HCT116 (cell line): ENCODE measurements at regions not wholly inside any gene's neighbourhood (a gene's known extent, or its start where the extent isn't known, plus 50 kb on each side); places are given as distances from the start of the nearest gene placed in this dataset.

Experiments used
- ATAC-seq: fragments of 200-7000 bp; cut with Tn5 transposase; 2 replicates; pipeline ENCODE4 v1.9.1; 2020; ENCODE audit warnings: mild to moderate bottlenecking, moderate library complexity
- BruUV-seq: library from RNA; stranded (reverse); fragments of 400-500 nt; replicated peaks from 2 replicates; lab custom pipeline; 2021; lab: Mats Ljungman, UMichigan
- CTCF ChIA-PET: fragments of 300-600 bp; sonication (Branson Sonifier 250); formaldehyde crosslinking; loops from one replicate; lab custom pipeline; 2021; ENCODE audit warnings: antibody characterized with exemption; lab: Charles Lee
- POLR2A ChIA-PET: fragments of 300-600, 350-600 bp; sonication (Branson Sonifier 250); formaldehyde crosslinking; loops from one replicate; lab custom pipeline; 2021; ENCODE audit warnings: antibody characterized with exemption; lab: Charles Lee
- RAD21 ChIA-PET, 2 experiments: fragments of 300-600 bp; sonication (Branson Sonifier 250); formaldehyde crosslinking; loops; one replicate each; lab custom pipeline; 2023; ENCODE audit warnings: low total read pairs in 2 of 2; ENCODE audit not compliant: uncharacterized antibody in 2 of 2, unreplicated experiment in 2 of 2, low non-redundant PET in 1 of 2; lab: Charles Lee
- DNase-seq: peaks from one replicate; pipeline ENCODE4 v3.0.0-alpha.2; 2010; ENCODE audit warnings: low read depth, low spot score
- H2AFZ ChIP-seq: fragments of 200-600 bp; shearing (Covaris generic), sonication (generic); 2 replicates; pipeline ENCODE4 v1.6.1; 2017; ENCODE audit warnings: low read depth, mixed run types, mixed read lengths, antibody characterized with exemption, low read length; ENCODE audit not compliant: poor library complexity, severe bottlenecking
- H3K27ac ChIP-seq: 2 replicates; pipeline ENCODE4 v1.5.1; 2012; ENCODE audit warnings: low read depth, low read length
- H3K27me3 ChIP-seq: fragments of 200-600 bp; sonication (generic); 2 replicates; pipeline ENCODE4 v1.6.1; 2016; ENCODE audit warnings: mixed run types, low read length, mixed read lengths; ENCODE audit not compliant: insufficient read depth
- H3K36me3 ChIP-seq, 2 experiments: fragments of 200-500 bp in 1 of 2; fragments of 200-600 bp in 1 of 2; sonication (Bioruptor generic) in 1 of 2; sonication (generic) in 1 of 2; 2 replicates each; pipeline versions ENCODE4 v1.5.1 to v1.6.1; 2014 to 2016; ENCODE audit warnings: low read length in 2 of 2, inconsistent platforms in 1 of 2, mixed read lengths in 1 of 2, mixed run types in 1 of 2; ENCODE audit not compliant: insufficient read depth in 2 of 2, control insufficient read depth in 1 of 2
- H3K4me1 ChIP-seq, 2 experiments: fragments of 200-600 bp in 1 of 2; sonication (generic) in 1 of 2; 2 replicates each; pipeline versions ENCODE4 v1.5.1 to v1.6.1; 2012 to 2017; ENCODE audit warnings: low read length in 2 of 2, inconsistent platforms in 1 of 2, mild to moderate bottlenecking in 1 of 2, mixed read lengths in 1 of 2, mixed run types in 1 of 2, moderate library complexity in 1 of 2; ENCODE audit not compliant: insufficient read depth in 2 of 2, control insufficient read depth in 1 of 2
- H3K4me2 ChIP-seq: fragments of 200-600 bp; sonication (generic); 2 replicates; pipeline ENCODE4 v1.6.1; 2017; ENCODE audit warnings: mixed run types, low read length, mixed read lengths
- H3K4me3 ChIP-seq, 2 experiments: fragments of 200-600 bp in 1 of 2; sonication (generic) in 1 of 2; replicated peaks in 1 of 2; 2 replicates each; pipeline ENCODE4 v1.5.1; 2011 to 2016; ENCODE audit warnings: low read length in 2 of 2, control low read depth in 1 of 2, low read depth in 1 of 2, mild to moderate bottlenecking in 1 of 2, mixed read lengths in 1 of 2, mixed run types in 1 of 2
- H3K79me2 ChIP-seq: fragments of 200-600 bp; sonication (generic); 2 replicates; pipeline ENCODE4 v1.6.1; 2017; ENCODE audit warnings: mild to moderate bottlenecking, mixed run types, low read length, moderate library complexity, mixed read lengths; ENCODE audit not compliant: insufficient read depth
- H3K9ac ChIP-seq: fragments of 200-600 bp; sonication (generic); 2 replicates; pipeline ENCODE4 v1.6.1; 2016; ENCODE audit warnings: low read length, mixed read lengths
- H3K9me2 ChIP-seq: fragments of 200-600 bp; sonication (generic), shearing (Covaris generic); 2 replicates; pipeline ENCODE4 v1.6.1; 2017; ENCODE audit warnings: mixed run types, mild to moderate bottlenecking, moderate library complexity; ENCODE audit not compliant: insufficient read depth
- H3K9me3 ChIP-seq, 2 experiments: fragments of 200-500 bp in 1 of 2; fragments of 200-600 bp in 1 of 2; sonication (Bioruptor generic) in 1 of 2; sonication (generic) in 1 of 2; 2 replicates each; pipeline ENCODE4 v1.6.1; 2014 to 2017; ENCODE audit warnings: low read length in 2 of 2, mixed read lengths in 2 of 2, inconsistent platforms in 1 of 2, low read depth in 1 of 2, mild to moderate bottlenecking in 1 of 2, mixed run types in 1 of 2, moderate library complexity in 1 of 2; ENCODE audit not compliant: control insufficient read depth in 1 of 2, insufficient read depth in 1 of 2
- H4K20me1 ChIP-seq: fragments of 200-600 bp; sonication (generic), shearing (Covaris generic); 2 replicates; pipeline ENCODE4 v1.6.1; 2017; ENCODE audit warnings: mixed run types, mild to moderate bottlenecking, moderate library complexity; ENCODE audit not compliant: insufficient read depth
- CBX3 ChIP-seq: IDR thresholded peaks from 2 replicates; pipeline ENCODE4 v1.6.1; 2012; ENCODE audit warnings: low read depth
- CEBPB ChIP-seq: IDR thresholded peaks from 2 replicates; pipeline ENCODE4 v1.6.1; 2012; ENCODE audit warnings: low read depth
- EGR1 ChIP-seq: IDR thresholded peaks from 2 replicates; pipeline ENCODE4 v1.6.1; 2012; ENCODE audit warnings: low read depth
- ELF1 ChIP-seq: IDR thresholded peaks from 2 replicates; pipeline ENCODE4 v1.6.1; 2012; ENCODE audit warnings: low read depth, borderline replicate concordance
- FOSL1 ChIP-seq: IDR thresholded peaks from 2 replicates; pipeline ENCODE4 v1.6.1; 2012; ENCODE audit warnings: low read depth
- JUND ChIP-seq: IDR thresholded peaks from 2 replicates; pipeline ENCODE4 v1.6.1; 2012
- POLR2AphosphoS5 ChIP-seq: IDR thresholded peaks from 2 replicates; pipeline ENCODE4 v1.6.1; 2011; ENCODE audit warnings: mild to moderate bottlenecking, low read depth, low read length, moderate library complexity
- RAD21 ChIP-seq: IDR thresholded peaks from 2 replicates; pipeline ENCODE4 v1.6.1; 2012; ENCODE audit warnings: low read depth, mild to moderate bottlenecking
- SIN3A ChIP-seq: IDR thresholded peaks from 2 replicates; pipeline ENCODE4 v1.6.1; 2012; ENCODE audit warnings: low read depth
- SP1 ChIP-seq: IDR thresholded peaks from 2 replicates; pipeline ENCODE4 v1.6.1; 2012; ENCODE audit warnings: low read depth
- SRF ChIP-seq: IDR thresholded peaks from 2 replicates; pipeline ENCODE4 v1.6.1; 2012; ENCODE audit warnings: low read depth
- YY1 ChIP-seq: IDR thresholded peaks from 2 replicates; pipeline ENCODE4 v1.6.1; 2011; ENCODE audit warnings: low read length, low read depth, moderate library complexity, mild to moderate bottlenecking; ENCODE audit not compliant: insufficient replicate concordance; ENCODE audit errors: extremely low read depth
- ZNF274 ChIP-seq: fragments of 200-500 bp; sonication (Bioruptor generic); IDR thresholded peaks from 2 replicates; pipeline ENCODE4 v1.6.1; 2014; ENCODE audit warnings: mild to moderate bottlenecking, low read depth, low read length, inconsistent platforms
- intact Hi-C: fragments of 100-400 bp; cut with micrococcal nuclease; formaldehyde crosslinking; loops from 2 replicates; pipeline ENCODE4 v1.10.0; 2022
- TF ChIP-seq, protein P1 (sequence below): IDR thresholded peaks from 2 replicates; pipeline ENCODE4 v1.6.1; 2012; ENCODE audit warnings: low read depth
- TF ChIP-seq, protein P2 (sequence below): IDR thresholded peaks from 2 replicates; pipeline ENCODE4 v1.6.1; 2012

- H3K9me2 ChIP-seq, result no peaks in the 10 kb centered on the region
- H3K9me3 ChIP-seq, result no peaks in the 10 kb centered on the region
- intact Hi-C loops, result no loop called here
- H3K9ac ChIP-seq, result no peak overlapping the region
- H4K20me1 ChIP-seq, result no peaks in the 10 kb centered on the region
- TF ChIP-seq ELF1 (no peak), JUND (no peak), RAD21 (no peak), SP1 (no peak), EGR1 (no peak), YY1 (no peak), SRF (no peak), SIN3A (no peak), CBX3 (no peak), POLR2AphosphoS5 (no peak), ZNF274 (no peak), FOSL1 (no peak), CEBPB (no peak)
- TF ChIP-seq, protein P1, sequence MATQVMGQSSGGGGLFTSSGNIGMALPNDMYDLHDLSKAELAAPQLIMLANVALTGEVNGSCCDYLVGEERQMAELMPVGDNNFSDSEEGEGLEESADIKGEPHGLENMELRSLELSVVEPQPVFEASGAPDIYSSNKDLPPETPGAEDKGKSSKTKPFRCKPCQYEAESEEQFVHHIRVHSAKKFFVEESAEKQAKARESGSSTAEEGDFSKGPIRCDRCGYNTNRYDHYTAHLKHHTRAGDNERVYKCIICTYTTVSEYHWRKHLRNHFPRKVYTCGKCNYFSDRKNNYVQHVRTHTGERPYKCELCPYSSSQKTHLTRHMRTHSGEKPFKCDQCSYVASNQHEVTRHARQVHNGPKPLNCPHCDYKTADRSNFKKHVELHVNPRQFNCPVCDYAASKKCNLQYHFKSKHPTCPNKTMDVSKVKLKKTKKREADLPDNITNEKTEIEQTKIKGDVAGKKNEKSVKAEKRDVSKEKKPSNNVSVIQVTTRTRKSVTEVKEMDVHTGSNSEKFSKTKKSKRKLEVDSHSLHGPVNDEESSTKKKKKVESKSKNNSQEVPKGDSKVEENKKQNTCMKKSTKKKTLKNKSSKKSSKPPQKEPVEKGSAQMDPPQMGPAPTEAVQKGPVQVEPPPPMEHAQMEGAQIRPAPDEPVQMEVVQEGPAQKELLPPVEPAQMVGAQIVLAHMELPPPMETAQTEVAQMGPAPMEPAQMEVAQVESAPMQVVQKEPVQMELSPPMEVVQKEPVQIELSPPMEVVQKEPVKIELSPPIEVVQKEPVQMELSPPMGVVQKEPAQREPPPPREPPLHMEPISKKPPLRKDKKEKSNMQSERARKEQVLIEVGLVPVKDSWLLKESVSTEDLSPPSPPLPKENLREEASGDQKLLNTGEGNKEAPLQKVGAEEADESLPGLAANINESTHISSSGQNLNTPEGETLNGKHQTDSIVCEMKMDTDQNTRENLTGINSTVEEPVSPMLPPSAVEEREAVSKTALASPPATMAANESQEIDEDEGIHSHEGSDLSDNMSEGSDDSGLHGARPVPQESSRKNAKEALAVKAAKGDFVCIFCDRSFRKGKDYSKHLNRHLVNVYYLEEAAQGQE, result no peak
- TF ChIP-seq, protein P2, sequence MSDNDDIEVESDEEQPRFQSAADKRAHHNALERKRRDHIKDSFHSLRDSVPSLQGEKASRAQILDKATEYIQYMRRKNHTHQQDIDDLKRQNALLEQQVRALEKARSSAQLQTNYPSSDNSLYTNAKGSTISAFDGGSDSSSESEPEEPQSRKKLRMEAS, result no peak
- no TSS peak for BruUV-seq
- POLR2A ChIA-PET, result no interaction called here
- H3K4me2 ChIP-seq, result no peak overlapping the region
- no peaks in the 10 kb centered on the region for H3K79me2 ChIP-seq
- no peak overlapping the region for H3K4me3 ChIP-seq
- no peaks in the 10 kb centered on the region for H3K36me3 ChIP-seq
- DNase-seq (no peak), ATAC-seq (no peak)
- H2AFZ ChIP-seq, result no peak overlapping the region
- CTCF ChIA-PET, result no interaction called here
- RAD21 ChIA-PET, result no interaction called here
- no peak overlapping the region for H3K27ac ChIP-seq
- peaks cover 17% of the 10 kb centered on the region for H3K27me3 ChIP-seq
- H3K4me1 ChIP-seq, result no peaks in the 10 kb centered on the region
Measured at GRCh38 chr9:88734527-88734926, 199.5 kb downstream of the NXNL2 start.
